HG02840 (cell line): ENCODE measurements at regions not wholly inside any gene's neighbourhood (a gene's known extent, or its start where the extent isn't known, plus 50 kb on each side); places are given as distances from the start of the nearest gene placed in this dataset.

Experiments used
- ATAC-seq: cut with Tn5 transposase; IDR thresholded peaks from one replicate; pipeline ENCODE4 v1.9.1; 2021; ENCODE audit warnings: mild to moderate bottlenecking, moderate library complexity, moderate number of reproducible peaks; ENCODE audit not compliant: unreplicated experiment, low FRiP score

DNA sequence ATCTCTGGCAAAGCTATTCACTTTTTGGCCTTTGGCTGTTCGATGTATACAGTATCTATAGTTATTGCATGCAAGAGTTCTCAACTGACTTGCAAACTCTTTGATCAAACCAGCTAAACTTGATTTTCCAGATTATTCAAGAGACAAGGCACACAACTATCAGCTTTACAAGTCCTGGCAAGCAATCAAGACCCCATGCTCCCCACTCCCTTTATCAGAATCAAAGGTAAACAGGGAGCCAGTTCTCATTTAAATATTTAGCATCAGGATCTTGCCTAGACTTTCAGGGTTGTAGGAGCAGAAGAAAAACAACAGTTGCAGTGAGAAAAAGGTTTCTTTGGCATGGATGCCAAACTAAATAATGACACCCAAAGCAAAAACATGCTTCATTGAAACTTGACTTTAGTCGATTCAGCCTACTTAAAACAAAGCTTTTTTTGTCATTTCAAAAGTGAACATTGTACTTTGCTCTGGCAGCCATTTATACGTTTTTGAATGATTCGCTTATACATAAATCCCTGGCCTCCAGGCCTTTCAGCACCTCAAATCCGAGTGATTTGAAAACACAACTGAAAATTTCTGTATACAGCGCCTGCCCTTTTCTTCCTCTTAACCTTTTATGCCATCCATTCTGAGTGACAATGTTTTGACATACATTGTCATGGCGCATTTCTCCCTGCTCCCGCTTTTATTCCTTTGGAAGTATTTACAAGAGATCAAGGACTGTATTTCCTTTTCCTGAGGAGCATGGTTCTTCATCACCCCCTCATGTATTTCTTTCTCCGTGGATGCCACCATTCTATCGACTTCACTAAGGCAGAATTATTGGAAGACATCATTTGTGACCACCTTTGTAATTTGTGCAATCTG is 340.8 kb downstream of the KLF5 start:
- no peak for ATAC-seq

DNA sequence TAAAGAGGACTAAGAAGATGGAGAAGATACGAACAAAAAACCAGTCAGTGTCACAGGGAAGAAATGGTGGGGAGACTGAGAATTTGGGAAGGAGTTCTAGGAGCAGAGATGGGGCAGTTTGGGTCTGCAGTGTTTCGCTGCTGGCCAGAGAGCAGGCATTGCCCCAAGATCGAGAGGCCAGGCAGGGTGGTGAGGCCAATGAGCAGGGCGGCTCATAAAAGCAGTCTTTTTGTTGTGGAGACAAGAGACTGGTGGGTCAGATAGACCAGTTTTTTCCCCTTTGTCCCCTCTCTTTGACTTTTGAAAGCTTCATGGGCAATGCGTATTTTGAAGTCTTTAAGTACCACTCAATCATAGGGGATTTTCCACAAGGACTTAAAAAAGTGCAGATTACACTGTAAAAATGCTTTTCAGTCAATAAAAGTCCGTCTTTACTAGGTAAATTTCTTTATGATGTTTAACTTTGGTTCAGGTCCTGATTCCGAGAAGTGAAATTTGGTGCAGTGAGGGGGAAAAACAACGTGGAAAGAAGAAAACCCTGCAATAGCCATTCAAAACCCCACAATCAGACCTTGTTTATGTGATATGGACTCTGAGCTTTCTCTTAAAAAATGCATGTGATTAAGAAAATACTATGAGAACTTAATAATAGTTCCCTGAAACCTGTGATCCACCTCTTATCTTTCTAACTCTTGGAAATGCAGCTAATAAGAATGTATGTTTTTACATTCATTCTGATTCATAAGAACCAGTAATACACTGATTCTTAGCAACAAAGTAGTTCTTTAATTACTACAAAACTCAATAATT is 338.9 kb downstream of the KLF5 start:
- no peak for ATAC-seq

DNA sequence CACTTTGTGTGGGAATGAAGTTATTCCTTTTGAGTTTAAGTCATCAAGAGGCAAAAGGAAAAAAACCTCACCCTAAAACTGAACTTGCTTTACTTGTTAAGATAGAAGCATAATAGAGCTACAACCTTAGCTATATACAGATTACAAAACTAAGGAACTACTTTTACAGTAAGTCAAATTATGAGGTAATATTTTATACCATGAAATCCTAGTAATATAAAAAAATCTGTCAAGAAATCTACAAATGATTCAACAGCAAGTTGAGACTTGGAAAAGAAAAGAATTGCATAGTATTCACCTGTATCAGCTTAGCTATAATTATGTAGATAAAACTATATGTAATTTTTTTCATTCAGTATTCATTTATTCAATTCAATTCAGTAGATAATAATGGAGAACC is 335.3 kb downstream of the KLF5 start:
- ATAC-seq = no peak

DNA sequence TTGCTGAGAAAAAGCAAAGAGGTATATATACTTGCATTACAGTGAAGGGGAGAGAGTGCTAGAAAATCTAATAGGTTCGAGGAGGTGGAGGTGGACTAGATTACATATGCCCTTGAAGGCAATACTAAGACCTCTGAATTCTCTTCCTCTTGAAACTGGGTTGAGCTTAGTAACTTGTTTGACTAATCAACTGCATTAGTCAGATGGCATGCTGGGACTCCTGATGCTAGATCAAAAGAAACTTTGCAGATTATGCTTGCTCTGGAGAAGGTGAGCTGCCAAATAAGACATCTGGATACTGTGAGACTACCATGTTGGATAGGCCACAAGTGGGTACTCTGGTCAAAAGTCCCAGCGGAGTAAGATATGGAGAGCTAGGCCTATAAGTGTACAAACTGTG is 331.3 kb downstream of the KLF5 start:
- no peak for ATAC-seq

DNA sequence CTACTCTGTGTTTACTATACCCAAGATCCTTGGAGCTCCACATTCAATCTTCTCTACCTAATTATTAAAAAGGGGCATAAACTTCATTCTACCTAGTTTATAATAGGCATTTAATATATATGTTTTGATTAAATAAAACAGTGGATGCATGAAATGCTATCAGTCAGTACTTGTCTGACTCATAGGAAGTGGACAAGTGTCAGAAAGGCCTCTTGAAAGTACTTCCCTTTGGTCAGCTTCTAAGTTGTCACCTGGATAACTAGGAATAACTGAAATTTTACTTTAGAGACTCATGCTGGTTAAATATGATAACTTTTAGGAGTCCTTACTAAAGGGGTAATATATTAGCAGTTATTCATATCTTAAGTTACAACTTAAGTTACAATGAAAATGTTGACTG is 329.8 kb downstream of the KLF5 start:
- no peak for ATAC-seq

DNA sequence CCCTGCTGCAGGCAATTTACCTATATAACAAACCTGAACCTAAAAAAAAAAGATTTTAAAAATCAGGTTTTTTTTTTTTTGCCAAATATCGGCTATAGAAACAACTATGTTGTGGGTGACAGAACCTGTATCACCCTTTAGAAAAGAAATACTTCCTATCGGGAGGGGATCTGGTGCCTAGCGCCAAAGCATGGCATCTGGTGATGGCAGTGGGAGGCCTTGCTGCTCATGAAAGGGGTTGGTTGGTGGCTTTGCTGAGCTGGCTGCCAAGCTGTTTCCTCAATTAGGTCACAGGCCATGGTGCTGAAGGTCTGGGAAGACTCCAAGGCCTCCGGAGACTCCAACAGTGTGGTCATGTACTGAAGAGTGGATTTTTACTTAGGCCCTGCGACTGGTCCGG is 328.5 kb downstream of the KLF5 start:
- no peak for ATAC-seq

DNA sequence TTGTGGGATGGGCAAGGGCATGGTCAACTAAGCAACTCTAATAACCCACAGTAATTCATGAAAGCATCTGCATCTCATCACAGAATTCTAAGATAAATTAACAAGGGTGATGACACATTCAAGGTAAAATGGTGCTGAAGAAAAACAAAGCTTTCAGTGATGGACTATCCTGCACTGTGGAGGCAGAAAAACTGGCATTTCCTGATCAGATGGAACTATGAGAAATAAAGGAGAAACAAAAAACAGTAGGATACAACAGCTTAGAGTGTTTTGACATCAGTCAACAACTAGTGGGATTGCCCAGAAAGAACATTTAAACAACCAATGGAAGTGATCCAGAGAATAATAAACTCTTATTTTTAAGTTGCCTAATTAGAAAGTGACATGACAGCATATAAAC is 327.0 kb downstream of the KLF5 start:
- no peak for ATAC-seq

DNA sequence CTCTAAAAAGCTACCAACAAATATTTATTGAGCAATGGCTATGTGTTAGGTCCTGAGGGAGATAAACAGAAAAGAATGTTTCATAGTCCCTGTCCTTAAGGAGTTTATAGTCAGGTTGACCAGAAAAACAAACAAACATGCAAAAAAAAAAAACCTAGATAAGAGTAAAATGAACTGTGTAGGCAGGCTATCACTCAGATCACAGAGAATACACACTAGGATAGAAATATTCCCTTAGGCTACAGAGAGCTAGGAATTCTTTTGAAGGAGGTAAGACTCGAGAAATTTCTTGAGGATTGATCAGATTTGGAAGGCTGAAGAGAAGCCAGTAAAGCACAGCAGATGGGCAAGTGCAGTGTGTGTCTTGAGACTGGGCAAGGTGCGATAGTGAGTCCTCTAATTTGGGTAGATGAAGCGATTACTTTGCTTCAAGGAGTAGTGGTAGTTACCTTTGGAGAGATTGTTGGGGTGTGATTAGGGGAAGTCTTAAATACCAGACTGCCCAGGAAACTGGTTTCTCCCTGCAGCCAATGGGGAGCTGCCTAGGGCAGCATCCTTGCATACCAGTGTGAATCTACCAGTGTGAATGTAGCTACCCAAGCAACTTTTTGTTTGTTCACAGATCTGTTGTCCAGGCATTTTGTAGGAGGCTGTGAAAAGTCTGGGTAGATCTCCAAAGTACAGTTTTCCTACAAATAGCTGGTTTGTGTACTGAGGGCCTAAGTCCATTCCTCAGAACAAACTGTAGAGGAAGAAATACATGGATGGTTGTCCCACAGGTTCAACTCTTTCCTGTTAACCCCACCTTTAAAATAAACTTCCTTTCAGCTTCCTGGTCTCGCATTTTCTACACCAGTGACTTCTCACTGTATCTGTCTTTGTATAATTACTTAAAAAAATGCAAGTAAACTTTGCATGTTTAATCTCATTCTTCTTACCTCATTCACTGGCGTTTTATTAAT is 314.1 kb downstream of the KLF5 start:
- ATAC-seq = no peak

DNA sequence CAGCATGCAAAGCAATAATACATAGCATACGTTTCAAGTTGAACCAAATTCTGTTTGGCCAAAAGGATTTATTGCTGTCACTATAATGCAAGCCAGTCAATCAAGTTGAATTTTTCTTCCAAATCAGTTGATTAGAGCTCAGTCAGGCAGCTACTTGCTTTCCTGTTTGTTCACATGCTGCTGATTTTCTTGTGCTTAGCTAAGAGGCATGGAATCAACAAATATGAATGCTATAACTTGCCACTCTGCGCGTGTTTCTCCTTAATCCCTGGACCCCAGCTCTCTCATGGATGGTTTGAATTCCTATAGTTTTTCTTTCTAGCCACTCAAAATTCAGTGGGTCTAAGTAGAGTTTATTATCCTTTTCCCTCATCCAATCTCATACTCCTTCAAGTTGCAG is 311.3 kb downstream of the KLF5 start:
- ATAC-seq = no peak

DNA sequence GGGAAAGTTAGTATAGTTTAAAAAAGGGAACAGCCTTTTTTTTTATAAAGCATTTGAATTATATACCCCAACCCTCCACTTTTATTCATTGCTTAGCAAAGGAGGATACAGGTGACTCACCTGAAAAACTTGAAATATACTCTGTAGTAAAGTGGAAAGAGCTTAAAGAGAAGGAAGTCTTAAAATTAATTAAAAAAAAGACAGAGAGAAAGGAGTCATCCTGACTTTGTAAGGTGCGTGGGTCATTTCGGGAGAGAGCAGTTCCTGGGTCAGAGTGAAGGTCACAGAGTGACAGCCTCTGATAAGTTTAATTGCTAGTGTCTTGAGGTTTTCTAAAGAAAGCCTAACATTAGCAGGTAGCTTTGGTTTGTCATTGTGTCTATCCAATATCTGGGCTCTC is 310.3 kb downstream of the KLF5 start:
- ATAC-seq = no peak

DNA sequence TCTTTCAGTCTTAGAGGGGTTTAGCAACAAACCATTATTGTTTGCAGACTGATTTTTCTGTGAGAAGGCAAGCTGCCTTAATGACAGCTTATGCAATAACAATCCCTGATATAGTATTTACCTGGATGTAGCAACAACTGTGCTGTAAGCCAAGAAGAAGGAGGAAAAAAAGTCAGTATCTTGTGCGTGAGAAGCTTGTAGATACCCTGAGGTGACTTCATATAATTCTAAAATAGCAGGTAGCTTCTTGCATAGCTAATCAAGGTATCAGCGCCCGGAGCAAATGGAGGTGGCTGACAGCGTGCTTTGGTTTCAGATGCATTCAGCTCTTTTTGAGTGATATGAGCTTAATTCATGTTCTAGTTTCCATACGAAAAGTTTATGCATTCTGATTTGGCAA is 309.8 kb downstream of the KLF5 start:
- no peak for ATAC-seq

DNA sequence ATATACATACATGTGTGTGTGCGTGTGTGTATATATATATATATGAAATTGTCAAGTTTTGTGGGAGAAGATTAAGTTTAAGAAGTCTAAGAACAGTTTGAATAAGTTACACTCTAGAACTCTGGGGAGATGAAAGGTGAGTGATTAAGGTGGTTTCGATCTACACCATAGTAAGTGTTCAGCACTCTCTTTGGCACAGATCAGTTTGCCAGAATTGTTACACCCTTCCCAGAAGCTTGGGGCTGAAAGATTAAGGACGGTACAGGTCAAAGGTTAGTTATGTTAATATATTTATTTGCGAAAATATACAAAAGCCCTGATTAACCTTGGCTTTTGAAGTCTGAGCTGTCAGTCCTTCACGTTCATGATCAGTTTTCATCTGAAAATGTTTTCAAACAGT is 309.1 kb downstream of the KLF5 start:
- no peak for ATAC-seq

DNA sequence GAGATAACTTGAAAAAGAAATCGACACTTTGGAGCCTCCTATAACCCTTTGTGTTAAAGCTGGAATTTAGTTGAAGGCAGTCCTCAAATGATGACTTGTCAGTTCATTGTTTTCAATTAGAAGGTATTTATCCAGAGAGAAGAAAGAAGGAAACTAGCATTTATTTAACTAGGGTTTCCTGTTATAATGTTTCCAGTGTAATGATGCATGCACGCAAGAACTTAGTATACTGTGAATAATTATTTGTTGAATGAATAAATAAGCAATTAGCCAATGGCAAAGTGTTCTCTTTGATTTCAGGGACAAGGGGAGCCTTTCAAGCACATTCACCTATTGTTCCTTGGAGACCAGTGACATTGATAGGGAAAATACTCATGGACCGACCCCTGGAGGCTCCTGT is 307.4 kb downstream of the KLF5 start:
- no peak for ATAC-seq

DNA sequence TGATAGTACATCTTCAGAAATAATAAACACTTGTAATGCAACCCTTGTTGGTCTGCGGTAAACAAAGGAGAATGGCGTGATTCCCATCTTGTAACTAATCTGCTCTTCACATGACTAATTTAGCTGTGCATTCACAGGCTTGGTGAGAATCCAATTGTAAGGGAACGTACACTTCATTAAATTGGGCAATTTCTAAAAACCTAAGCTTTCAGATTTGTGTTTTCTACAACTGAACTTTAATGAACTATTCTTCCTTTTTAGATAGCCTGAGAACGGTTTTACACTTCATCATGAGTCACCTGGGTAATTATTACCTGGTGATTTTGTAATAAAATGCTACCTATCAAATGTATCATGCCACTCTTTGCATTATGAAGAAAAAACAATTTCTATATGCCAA is 306.9 kb downstream of the KLF5 start:
- ATAC-seq = no peak

DNA sequence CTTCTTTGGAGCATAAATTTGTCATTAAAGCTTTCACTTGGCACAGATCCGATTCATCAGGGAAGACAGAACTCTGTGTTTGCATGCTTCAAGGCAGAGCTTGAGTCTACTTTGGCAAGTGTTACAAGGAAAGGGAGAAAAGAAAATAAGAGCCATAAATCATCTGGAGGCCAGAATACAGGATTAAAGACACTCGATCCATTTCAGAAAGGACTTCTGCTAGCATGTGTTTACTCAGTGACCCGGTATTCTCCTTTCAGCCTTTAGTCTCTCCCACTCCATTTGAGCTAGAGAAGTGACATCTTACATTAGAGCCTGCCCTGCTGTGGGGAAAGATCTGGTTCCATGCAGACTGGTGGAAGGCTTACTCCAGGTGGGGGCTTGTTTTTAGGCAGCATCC is 306.4 kb downstream of the KLF5 start:
- no peak for ATAC-seq

DNA sequence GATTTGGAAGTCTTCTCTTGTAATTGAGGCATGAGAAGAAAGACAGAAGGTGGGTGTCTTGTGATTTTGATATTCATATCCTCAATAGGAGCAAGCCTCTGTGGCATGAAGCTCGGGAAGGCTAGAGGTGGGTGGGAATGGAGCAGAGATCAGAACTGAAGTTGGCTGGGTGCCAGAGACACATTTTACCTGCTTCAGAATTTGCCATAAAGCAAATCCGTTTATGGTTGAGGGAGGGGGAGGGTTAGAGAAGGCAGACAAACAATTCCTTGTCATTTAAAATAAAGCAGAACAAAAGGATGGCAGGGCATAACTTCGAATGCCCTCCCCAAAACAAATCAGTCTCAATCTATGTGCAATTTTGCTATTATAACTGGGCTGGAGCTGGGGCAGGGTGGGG is 305.9 kb downstream of the KLF5 start:
- no peak for ATAC-seq

DNA sequence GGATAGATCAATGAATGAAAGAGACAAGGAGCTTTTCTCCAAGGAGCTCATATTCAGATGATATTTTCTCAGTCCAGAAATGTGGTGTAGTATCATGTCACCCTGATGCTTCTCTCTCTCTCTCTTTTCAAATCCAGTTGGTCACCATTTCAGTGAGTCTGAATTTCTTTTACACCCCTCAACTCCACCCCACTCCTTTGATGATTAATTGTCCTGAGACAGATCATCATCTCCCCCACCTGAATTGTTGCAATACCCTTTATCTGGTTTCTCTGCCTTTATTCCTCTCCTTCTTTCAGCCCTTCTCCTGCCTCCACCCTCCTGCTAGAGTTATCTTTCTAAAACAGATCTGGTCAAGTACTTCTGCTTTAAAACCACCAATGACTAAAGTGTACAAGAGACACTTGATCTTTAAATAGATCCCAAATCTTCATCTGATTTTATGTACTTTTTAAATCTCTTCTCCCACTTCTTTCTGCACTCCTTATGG is 299.8 kb downstream of the KLF5 start:
- ATAC-seq = no peak

DNA sequence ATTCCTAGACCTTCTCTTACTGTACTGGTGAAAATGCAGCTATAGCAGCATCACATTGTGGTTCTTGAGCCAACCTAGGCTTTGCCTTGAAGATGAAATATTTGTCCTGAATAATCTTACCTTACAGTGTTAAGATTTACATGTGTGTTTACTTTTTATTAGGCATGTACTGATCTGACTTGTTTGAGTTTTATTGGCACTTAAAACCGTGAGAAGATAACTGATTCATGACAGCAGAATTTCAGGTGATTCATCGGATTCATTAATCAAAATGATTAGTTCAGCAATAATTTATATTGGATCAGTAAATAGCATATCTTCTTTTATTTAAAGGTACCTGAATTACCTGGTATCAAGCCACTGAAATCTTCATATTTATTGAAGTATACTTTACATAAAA is 296.3 kb downstream of the KLF5 start:
- no peak for ATAC-seq

DNA sequence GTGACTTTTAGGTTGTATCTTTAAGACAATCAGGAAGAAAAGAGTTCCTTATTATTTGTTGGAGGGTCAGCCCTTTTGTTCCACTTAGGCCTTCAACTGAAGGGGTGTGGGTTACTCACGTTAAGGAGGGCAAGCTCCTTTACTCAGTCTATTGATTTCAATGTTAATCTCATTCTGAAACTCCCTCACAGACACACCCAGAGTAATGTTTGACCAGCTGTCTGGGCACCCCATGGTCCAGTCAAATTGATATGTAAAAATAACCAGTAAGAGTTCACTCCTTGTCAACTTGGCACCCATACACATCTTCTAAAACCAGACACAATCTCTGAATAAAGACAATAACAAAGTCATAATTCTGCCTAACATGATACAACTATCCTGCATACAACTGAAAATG is 292.9 kb downstream of the KLF5 start:
- ATAC-seq = no peak

DNA sequence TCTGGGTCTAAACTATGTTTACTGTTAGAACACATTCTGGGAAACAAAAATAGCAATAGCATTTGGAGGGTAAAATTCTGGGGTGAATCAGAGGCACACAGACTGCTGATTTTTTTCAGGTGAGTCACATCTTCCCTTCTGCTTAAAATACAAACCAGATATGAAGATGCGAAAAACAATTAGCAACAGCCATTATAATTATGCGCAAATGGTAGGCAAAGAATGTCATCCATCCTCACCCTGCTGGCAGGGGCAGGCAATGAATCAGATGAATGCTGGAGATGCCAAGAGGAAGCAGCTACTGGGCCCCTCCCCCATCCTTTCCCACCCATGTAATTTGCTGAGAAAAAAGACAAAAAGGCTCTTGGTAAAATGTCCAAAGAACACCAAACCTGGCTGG is 282.9 kb downstream of the KLF5 start:
- ATAC-seq = no peak

DNA sequence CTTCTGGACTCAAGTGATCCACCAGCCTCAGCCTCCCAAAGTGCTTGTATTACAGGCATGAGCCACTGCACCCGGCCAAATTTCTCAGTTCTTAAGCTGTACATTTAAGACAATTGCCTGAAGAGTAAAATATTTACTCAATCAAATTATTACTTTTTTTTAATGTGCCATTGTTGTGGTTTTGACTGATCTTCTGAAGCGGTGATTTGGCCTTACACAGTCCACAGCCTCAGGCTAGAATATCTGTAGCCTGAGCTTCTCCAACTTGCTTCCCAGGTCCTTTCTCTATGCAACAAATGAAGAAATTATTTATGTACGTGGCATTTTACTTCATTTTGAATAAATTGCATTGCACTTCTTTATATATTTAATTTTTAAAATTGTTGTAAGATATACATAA is 281.3 kb downstream of the KLF5 start:
- ATAC-seq = no peak
